Peyer's patch (tissue), 4 donors: ENCODE measurements at regions not wholly inside any gene's neighbourhood (a gene's known extent, or its start where the extent isn't known, plus 50 kb on each side); places are given as distances from the start of the nearest gene placed in this dataset.

Experiments
- DNase-seq, 3 donors: peaks; one replicate each; pipeline ENCODE4 v3.0.0-alpha.2; 2017 to 2019
- H3K27ac ChIP-seq, 4 donors: fragments of 200-600 bp; sonication (generic); one replicate each; pipeline ENCODE4 v1.5.1; 2016 to 2019
- H3K27me3 ChIP-seq, 2 donors: fragments of 200-600 bp; sonication (generic); one replicate each; pipeline ENCODE4 v1.5.1; 2019
- H3K36me3 ChIP-seq, 3 donors: fragments of 200-600 bp; sonication (generic); one replicate each; pipeline ENCODE4 v1.5.1; 2016 to 2019
- H3K4me1 ChIP-seq, 4 donors: fragments of 200-600 bp; sonication (generic); one replicate each; pipeline ENCODE4 v1.5.1; 2016 to 2019
- H3K4me3 ChIP-seq, 4 donors: fragments of 200-600 bp; sonication (generic); 1 replicate in 3 of 4; 2 replicates in 1 of 4; pipeline ENCODE4 v1.5.1; 2016 to 2019; ENCODE audit warnings: mild to moderate bottlenecking in 1 of 4
- H3K9me3 ChIP-seq, 4 donors: fragments of 200-600 bp; sonication (generic); one replicate each; pipeline ENCODE4 v1.5.1; 2016 to 2019; ENCODE audit warnings: mild to moderate bottlenecking in 1 of 4
- CTCF ChIP-seq, 6 experiments: fragments of 450-650 bp in 4 of 6; fragments of 200-600 bp in 2 of 6; sonication (generic) in 1 of 6; IDR thresholded peaks; one replicate each; pipeline ENCODE4 v1.5.1; 2017 to 2019; ENCODE audit warnings: antibody characterized with exemption in 6 of 6, mild to moderate bottlenecking in 3 of 6, moderate library complexity in 1 of 6
- POLR2A ChIP-seq, 2 donors: fragments of 450-650 bp; IDR thresholded peaks; one replicate each; pipeline ENCODE4 v1.5.1; 2017; ENCODE audit warnings: antibody characterized with exemption in 2 of 2, mild to moderate bottlenecking in 2 of 2, moderate library complexity in 2 of 2

DNA sequence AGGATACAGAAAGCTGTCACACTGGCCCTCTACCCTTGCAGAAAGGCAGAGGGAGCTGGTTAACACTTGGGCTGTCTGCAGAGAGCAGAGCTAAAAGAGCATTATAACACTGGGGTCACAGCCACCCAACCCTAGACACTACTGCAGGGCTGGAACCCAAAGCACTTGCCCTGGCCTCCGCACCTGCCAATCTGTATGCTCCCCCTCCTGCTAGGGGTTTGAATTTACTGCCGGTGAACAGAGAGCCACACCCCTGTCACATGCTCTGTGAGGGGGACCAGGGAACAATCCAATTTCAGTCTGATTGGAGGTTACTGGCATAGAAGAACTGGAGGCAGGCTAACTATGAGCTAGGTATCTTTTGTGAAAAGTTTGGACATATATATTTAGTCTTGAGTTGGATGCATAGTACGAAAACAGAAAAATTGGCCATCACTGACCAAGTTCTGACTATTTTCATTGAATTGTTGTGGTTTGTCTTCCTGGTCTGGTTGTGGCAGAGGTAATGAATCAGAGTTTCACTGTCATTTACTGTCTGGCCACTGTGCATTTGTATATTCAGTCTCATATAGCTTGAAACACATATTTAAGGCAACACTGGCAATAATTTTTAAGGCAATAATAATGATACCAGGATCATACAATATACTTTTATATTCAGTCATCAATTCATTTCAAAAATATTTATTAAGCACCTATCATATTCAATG, 504.3 kb upstream of the ATXN8OS start:
- no peak for DNase-seq
- no peak overlapping the region for H3K27ac ChIP-seq
- TF ChIP-seq CTCF (IDR thresholded peaks at IDR 0.05) (no peak), POLR2A (IDR thresholded peaks at IDR 0.05) (no peak)
- H3K4me1 ChIP-seq: no peaks in the 10 kb centered on the region
- H3K36me3 ChIP-seq: no peaks in the 10 kb centered on the region
- no peak overlapping the region for H3K4me3 ChIP-seq
- no peaks in the 10 kb centered on the region for H3K27me3 ChIP-seq
- H3K9me3 ChIP-seq: no peaks in the 10 kb centered on the region

DNA sequence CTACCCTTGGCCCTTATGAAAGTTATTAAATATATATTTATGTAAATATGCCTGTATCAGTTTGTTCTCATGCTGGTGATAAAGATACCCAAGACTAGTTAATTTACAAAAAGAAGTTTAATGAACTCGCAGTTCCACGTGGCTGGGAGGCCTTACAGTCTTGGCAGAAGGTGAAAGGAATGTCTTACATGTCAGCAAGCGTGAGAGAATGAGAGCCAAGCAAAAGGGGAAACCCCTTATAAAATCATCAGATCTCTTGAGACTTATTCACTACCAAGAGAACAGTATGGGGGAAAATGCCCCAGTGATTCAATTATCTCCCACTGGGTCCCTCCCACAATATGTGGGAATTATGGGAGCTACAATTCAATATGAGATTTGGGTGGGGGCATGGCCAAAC, 506.0 kb upstream of the ATXN8OS start:
- H3K36me3 ChIP-seq: no peaks in the 10 kb centered on the region
- H3K27me3 ChIP-seq: no peaks in the 10 kb centered on the region
- no peak for DNase-seq
- no peaks in the 10 kb centered on the region for H3K4me1 ChIP-seq
- TF ChIP-seq CTCF (IDR thresholded peaks at IDR 0.05) (no peak), POLR2A (IDR thresholded peaks at IDR 0.05) (no peak)
- H3K4me3 ChIP-seq: no peak overlapping the region
- no peak overlapping the region for H3K27ac ChIP-seq
- H3K9me3 ChIP-seq: no peaks in the 10 kb centered on the region

- Histone ChIP-seq H3K27me3 (no peaks in the 10 kb centered on the region), H3K4me3 (no peak overlapping the region), H3K4me1 (no peaks in the 10 kb centered on the region), H3K27ac (no peak overlapping the region), H3K36me3 (no peaks in the 10 kb centered on the region), H3K9me3 (no peaks in the 10 kb centered on the region)
- DNase-seq: no peak
- TF ChIP-seq POLR2A (IDR thresholded peaks at IDR 0.05) (no peak), CTCF (IDR thresholded peaks at IDR 0.05) (no peak)
Measured at GRCh38 chr13:69600811-69601210, 506.8 kb upstream of the ATXN8OS start.

DNA sequence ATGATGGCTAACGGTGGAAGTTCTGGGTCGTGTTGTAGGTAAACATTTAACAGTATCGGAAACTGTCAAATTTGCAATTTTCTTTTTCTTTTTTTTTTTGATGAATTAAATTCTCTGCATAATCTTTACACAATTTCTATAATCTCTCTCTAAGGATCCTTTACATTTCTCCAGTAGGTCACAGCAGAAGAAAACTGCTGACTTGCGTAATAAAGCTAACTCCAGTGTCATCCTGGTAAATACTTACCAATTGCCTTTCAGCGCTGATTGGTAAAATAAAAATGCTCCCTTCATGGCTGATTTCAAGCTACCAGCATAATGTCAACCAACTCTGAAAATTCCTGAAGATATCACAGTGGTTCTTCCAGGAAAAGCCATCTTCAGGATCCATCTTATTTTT, 510.5 kb upstream of the ATXN8OS start:
- H3K27me3 ChIP-seq: no peaks in the 10 kb centered on the region
- no peaks in the 10 kb centered on the region for H3K9me3 ChIP-seq
- H3K36me3 ChIP-seq: no peaks in the 10 kb centered on the region
- TF ChIP-seq CTCF (IDR thresholded peaks at IDR 0.05) (no peak), POLR2A (IDR thresholded peaks at IDR 0.05) (no peak)
- no peak overlapping the region for H3K27ac ChIP-seq
- DNase-seq: no peak
- no peaks in the 10 kb centered on the region for H3K4me1 ChIP-seq
- H3K4me3 ChIP-seq: no peak overlapping the region

GRCh38 chr13:69595181-69595580, 512.4 kb upstream of the ATXN8OS start:
- Histone ChIP-seq H3K4me1 (no peaks in the 10 kb centered on the region), H3K9me3 (no peaks in the 10 kb centered on the region), H3K27ac (no peak overlapping the region), H3K27me3 (no peaks in the 10 kb centered on the region), H3K4me3 (no peak overlapping the region), H3K36me3 (no peaks in the 10 kb centered on the region)
- no peak for DNase-seq
- TF ChIP-seq CTCF (IDR thresholded peaks at IDR 0.05) (no peak), POLR2A (IDR thresholded peaks at IDR 0.05) (no peak)

- no peaks in the 10 kb centered on the region for H3K9me3 ChIP-seq
- no peaks in the 10 kb centered on the region for H3K27me3 ChIP-seq
- DNase-seq: no peak
- TF ChIP-seq CTCF (IDR thresholded peaks at IDR 0.05) (no peak), POLR2A (IDR thresholded peaks at IDR 0.05) (no peak)
- no peak overlapping the region for H3K27ac ChIP-seq
- no peak overlapping the region for H3K4me3 ChIP-seq
- H3K4me1 ChIP-seq: no peaks in the 10 kb centered on the region
- H3K36me3 ChIP-seq: no peaks in the 10 kb centered on the region
Measured at GRCh38 chr13:69591437-69591836, 516.2 kb upstream of the ATXN8OS start.
